ENCODE measurements at regions not wholly inside any gene's neighbourhood (a gene's known extent, or its start where the extent isn't known, plus 50 kb on each side); places are given as distances from the start of the nearest gene placed in this dataset.
A peak's percentile ranks its signal among the peaks of the same experiment; 100 is the strongest.

GRCh38 chr6:74927299-74927698 lies 278.6 kb downstream of the COL12A1 start:
- no peaks in the 10 kb centered on the region for H3K27me3 Mint-ChIP-seq (ENCODE audit: low read depth in 2 of 2)
- ATAC-seq (no peak), DNase-seq (no peak)
- Histone ChIP-seq H3K4me1 (ENCODE audit: control insufficient read depth, insufficient read depth, low read length) (no peaks in the 10 kb centered on the region), H3K9me3 (ENCODE audit: control insufficient read depth, insufficient read depth, low read length) (no peaks in the 10 kb centered on the region), H3K27ac (ENCODE audit: low read length) (no peak overlapping the region), H3K36me3 (ENCODE audit: control insufficient read depth, insufficient read depth, low read length) (no peaks in the 10 kb centered on the region), H3K27me3 (ENCODE audit: control insufficient read depth, insufficient read depth, low read length) (no peaks in the 10 kb centered on the region), H3K4me3 (ENCODE audit: low read length) (no peak overlapping the region)
- intact Hi-C loops (cut with micrococcal nuclease), result no loop called here
- H3K4me3 Mint-ChIP-seq, result no peak overlapping the region
- no peaks in the 10 kb centered on the region for H3K4me1 Mint-ChIP-seq
- H3K36me3 Mint-ChIP-seq, result no peaks in the 10 kb centered on the region
- peaks cover 4 to 5% of the 10 kb centered on the region in 2 donors for H3K9me3 Mint-ChIP-seq
- no peak overlapping the region for H3K27ac Mint-ChIP-seq
- WGBS (ENCODE audit: insufficient coverage), result no CpG with 5 or more reads among the region's 3 CpGs
- TF ChIP-seq CTCF (IDR thresholded peaks at IDR 0.05), result no peak

GRCh38 chr6:74925683-74926082 lies 280.2 kb downstream of the COL12A1 start:
- H3K36me3 ChIP-seq (ENCODE audit: control insufficient read depth, insufficient read depth, low read length), result no peaks in the 10 kb centered on the region
- H3K27me3 Mint-ChIP-seq (ENCODE audit: low read depth in 2 of 2), result no peaks in the 10 kb centered on the region
- DNase-seq (no peak), ATAC-seq (peak in 1 of 3 donors; percentile 35)
- no peak overlapping the region for H3K27ac Mint-ChIP-seq
- no peaks in the 10 kb centered on the region for H3K27me3 ChIP-seq (ENCODE audit: control insufficient read depth, insufficient read depth, low read length)
- H3K36me3 Mint-ChIP-seq, result no peaks in the 10 kb centered on the region
- no peak for TF ChIP-seq CTCF (IDR thresholded peaks at IDR 0.05)
- H3K27ac ChIP-seq (ENCODE audit: low read length), result no peak overlapping the region
- no peak overlapping the region for H3K4me3 ChIP-seq (ENCODE audit: low read length)
- H3K4me3 Mint-ChIP-seq, result no peak overlapping the region
- intact Hi-C loops (cut with micrococcal nuclease), result no loop called here
- H3K9me3 ChIP-seq (ENCODE audit: control insufficient read depth, insufficient read depth, low read length), result no peaks in the 10 kb centered on the region
- H3K4me1 Mint-ChIP-seq, result no peaks in the 10 kb centered on the region
- 5% methylated on average over 4 of the region's 5 CpGs for WGBS (ENCODE audit: insufficient coverage)
- no peaks in the 10 kb centered on the region for H3K4me1 ChIP-seq (ENCODE audit: control insufficient read depth, insufficient read depth, low read length)
- H3K9me3 Mint-ChIP-seq, result peaks cover 5 to 6% of the 10 kb centered on the region in 2 donors

GRCh38 chr6:74914888-74915287 lies 291.0 kb downstream of the COL12A1 start:
- intact Hi-C loops (cut with micrococcal nuclease), result no loop called here
- H3K9me3 Mint-ChIP-seq, result peaks cover 7 to 8% of the 10 kb centered on the region in 2 donors

More at GRCh38 chr6:74914888-74915287, 291.0 kb downstream of the COL12A1 start:
- no peaks in the 10 kb centered on the region for H3K27me3 ChIP-seq (ENCODE audit: control insufficient read depth, insufficient read depth, low read length)
- no peaks in the 10 kb centered on the region for H3K4me1 ChIP-seq (ENCODE audit: control insufficient read depth, insufficient read depth, low read length)
- H3K4me3 ChIP-seq (ENCODE audit: low read length), result no peak overlapping the region
- Mint-ChIP-seq H3K27ac (no peak overlapping the region), H3K27me3 (ENCODE audit: low read depth in 2 of 2) (no peaks in the 10 kb centered on the region), H3K4me3 (no peak overlapping the region), H3K4me1 (no peaks in the 10 kb centered on the region), H3K36me3 (no peaks in the 10 kb centered on the region)
- H3K27ac ChIP-seq (ENCODE audit: low read length), result no peak overlapping the region
- no peak for TF ChIP-seq CTCF (IDR thresholded peaks at IDR 0.05)
- DNase-seq, result no peak
- no peak for ATAC-seq
- H3K36me3 ChIP-seq (ENCODE audit: control insufficient read depth, insufficient read depth, low read length), result no peaks in the 10 kb centered on the region
- H3K9me3 ChIP-seq (ENCODE audit: control insufficient read depth, insufficient read depth, low read length), result no peaks in the 10 kb centered on the region
- WGBS (ENCODE audit: insufficient coverage), result 86% methylated on average over 2 of the region's 3 CpGs
